Chondrocyte (in vitro differentiated cells): ENCODE measurements at regions not wholly inside any gene's neighbourhood (a gene's known extent, or its start where the extent isn't known, plus 50 kb on each side); places are given as distances from the start of the nearest gene placed in this dataset.
A peak's percentile ranks its signal among the peaks of the same experiment; 100 is the strongest.
"Not testable (repeated sequence)": the region's sequence is repeated elsewhere in the genome, so short reads cannot be mapped to it uniquely, and the experiment has no call there.

ENCODE experiments used
- DNase-seq: peaks from one replicate; pipeline ENCODE4 v3.0.0; 2021; ENCODE audit warnings: mixed read lengths, low spot score
- H3K27ac Mint-ChIP-seq: one replicate; pipeline ENCODE4 v1.8.0; 2021; ENCODE audit warnings: mild to moderate bottlenecking, moderate library complexity, mixed read lengths; ENCODE audit not compliant: unreplicated experiment
- H3K27me3 Mint-ChIP-seq: 2 replicates; pipeline ENCODE4 v1.8.0; 2021; ENCODE audit warnings: low read depth, mixed read lengths
- H3K36me3 Mint-ChIP-seq: 2 replicates; pipeline ENCODE4 v1.8.0; 2021; ENCODE audit warnings: low read depth, mixed read lengths
- H3K4me1 Mint-ChIP-seq: 2 replicates; pipeline ENCODE4 v1.8.0; 2021; ENCODE audit warnings: low read depth, mild to moderate bottlenecking, mixed read lengths
- H3K4me3 Mint-ChIP-seq: one replicate; pipeline ENCODE4 v1.8.0; 2021; ENCODE audit warnings: mild to moderate bottlenecking, moderate library complexity, mixed read lengths; ENCODE audit not compliant: unreplicated experiment
- H3K9me3 Mint-ChIP-seq: 2 replicates; pipeline ENCODE4 v1.8.0; 2021; ENCODE audit warnings: low read depth, mixed read lengths
- CTCF ChIP-seq: fragments of 200-600 bp; sonication (generic); IDR thresholded peaks from 2 replicates; pipeline ENCODE4 v1.5.0; 2021; ENCODE audit warnings: antibody characterized with exemption, mild to moderate bottlenecking, moderate library complexity

- Mint-ChIP-seq H3K4me1 (no peaks in the 10 kb centered on the region), H3K27me3 (no peaks in the 10 kb centered on the region), H3K4me3 (no peak overlapping the region), H3K36me3 (no peaks in the 10 kb centered on the region), H3K27ac (no peak overlapping the region), H3K9me3 (peaks cover 54% of the 10 kb centered on the region)
- DNase-seq = no peak
- no peak for TF ChIP-seq CTCF
These were observed 267.6 kb upstream of the MTMR8 start for GRCh38 chrX:64662876-64663275.

- not testable (repeated sequence) for DNase-seq, H3K27ac Mint-ChIP-seq, H3K36me3 Mint-ChIP-seq, H3K4me1 Mint-ChIP-seq, H3K27me3 Mint-ChIP-seq, H3K4me3 Mint-ChIP-seq
- peaks cover 53% of the 10 kb centered on the region for H3K9me3 Mint-ChIP-seq
These were observed 262.0 kb upstream of the MTMR8 start for GRCh38 chrX:64657229-64657628.

GRCh38 chrX:64642482-64642881, 247.2 kb upstream of the MTMR8 start:
- DNase-seq = no peak
- H3K4me1 Mint-ChIP-seq = no peaks in the 10 kb centered on the region
- TF ChIP-seq CTCF = peak; percentile 25
- peaks cover 49% of the 10 kb centered on the region for H3K9me3 Mint-ChIP-seq
- H3K4me3 Mint-ChIP-seq = no peak overlapping the region
- H3K36me3 Mint-ChIP-seq = no peaks in the 10 kb centered on the region
- no peaks in the 10 kb centered on the region for H3K27me3 Mint-ChIP-seq
- H3K27ac Mint-ChIP-seq = no peak overlapping the region
